ENCODE measurements at regions not wholly inside any gene's neighbourhood (a gene's known extent, or its start where the extent isn't known, plus 50 kb on each side); places are given as distances from the start of the nearest gene placed in this dataset.
"Not testable (repeated sequence)": the region's sequence is repeated elsewhere in the genome, so short reads cannot be mapped to it uniquely, and the experiment has no call there.

DNA sequence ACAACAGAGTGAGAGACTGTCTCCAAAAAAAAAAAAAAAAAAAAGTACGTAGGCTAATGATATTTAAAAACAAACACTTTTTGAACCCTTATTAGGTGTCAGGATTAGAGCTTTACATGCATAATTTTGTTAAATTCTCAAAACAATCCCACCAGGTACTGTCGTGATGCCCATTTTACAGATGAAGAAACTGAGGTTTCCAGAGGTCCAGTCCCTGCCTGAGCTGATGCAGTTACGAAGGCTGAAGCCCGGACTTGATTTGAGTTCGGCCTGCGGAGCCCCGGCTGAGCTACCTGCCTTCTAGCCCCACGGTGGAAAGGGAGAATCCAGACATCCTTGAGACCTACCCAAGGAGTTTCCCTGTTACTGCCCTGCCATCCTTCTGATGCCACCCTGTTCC is 137.5 kb upstream of the EEF2KMT start:
- no peak for TF ChIP-seq CTCF (conservative IDR thresholded peaks at IDR 0.05; ENCODE audit: low read depth)
- no peak overlapping the region for H3K27ac ChIP-seq
- no peak for DNase-seq (ENCODE audit: low spot score)
- ChIA-PET CTCF (interaction anchor here (0.6 kb wide), 1 partner anchor 522 kb away, joined by 4 read pairs; no protein-coding TSS in a partner anchor), POLR2A (ENCODE audit: low non-redundant PET) (no interaction called here)

DNA sequence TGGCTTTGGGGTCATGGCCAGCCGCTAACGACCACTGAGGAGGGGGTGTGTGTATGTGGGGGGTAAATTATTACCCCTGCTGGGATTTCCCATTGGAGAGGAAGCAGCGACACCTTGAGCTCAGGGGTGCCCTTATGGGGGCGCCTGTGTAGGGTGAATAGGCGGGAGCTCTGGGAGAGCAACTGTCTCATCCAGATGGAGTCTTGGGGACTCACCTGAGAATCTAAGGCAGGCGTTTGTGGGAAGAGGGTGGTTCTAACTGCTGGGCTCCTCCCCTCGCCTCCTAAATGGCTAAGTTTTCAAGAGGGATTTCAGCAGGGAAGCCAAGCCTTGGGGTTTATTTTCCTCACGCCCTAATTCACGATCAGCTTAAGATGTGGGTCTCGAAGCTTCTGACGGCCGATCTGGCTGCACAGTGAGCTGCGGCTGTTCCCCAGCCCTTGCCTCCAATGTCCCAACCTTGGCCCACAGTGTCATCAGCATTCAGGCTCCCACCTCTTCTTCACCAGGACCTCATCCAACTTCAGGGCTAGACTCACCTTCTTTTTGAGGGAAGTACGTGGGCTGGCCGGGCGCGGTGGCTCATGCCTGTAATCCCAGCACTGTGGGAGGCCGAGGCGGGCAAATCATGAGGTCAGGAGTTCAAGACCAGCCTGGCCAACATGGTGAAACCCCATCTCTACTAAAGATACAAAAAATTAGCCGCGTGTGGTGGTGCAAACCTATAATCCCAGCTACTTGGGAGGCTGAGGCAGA is 136.9 kb upstream of the EEF2KMT start:
- ChIA-PET CTCF (interaction anchor here (0.6 kb wide), 1 partner anchor 522 kb away, joined by 4 read pairs; no protein-coding TSS in a partner anchor), POLR2A (ENCODE audit: low non-redundant PET) (no interaction called here)
- H3K27ac ChIP-seq = no peak overlapping the region
- DNase-seq (ENCODE audit: low spot score) = no peak
- no peak for TF ChIP-seq CTCF (conservative IDR thresholded peaks at IDR 0.05; ENCODE audit: low read depth)

GRCh38 chr16:5231246-5231759 is 133.7 kb upstream of the EEF2KMT start:
- POLR2A ChIA-PET (ENCODE audit: low non-redundant PET) = no interaction called here
- DNase-seq (ENCODE audit: low spot score) = no peak
- no peak for TF ChIP-seq CTCF (conservative IDR thresholded peaks at IDR 0.05; ENCODE audit: low read depth)
- no peak overlapping the region for H3K27ac ChIP-seq
- CTCF ChIA-PET = no interaction called here

DNA sequence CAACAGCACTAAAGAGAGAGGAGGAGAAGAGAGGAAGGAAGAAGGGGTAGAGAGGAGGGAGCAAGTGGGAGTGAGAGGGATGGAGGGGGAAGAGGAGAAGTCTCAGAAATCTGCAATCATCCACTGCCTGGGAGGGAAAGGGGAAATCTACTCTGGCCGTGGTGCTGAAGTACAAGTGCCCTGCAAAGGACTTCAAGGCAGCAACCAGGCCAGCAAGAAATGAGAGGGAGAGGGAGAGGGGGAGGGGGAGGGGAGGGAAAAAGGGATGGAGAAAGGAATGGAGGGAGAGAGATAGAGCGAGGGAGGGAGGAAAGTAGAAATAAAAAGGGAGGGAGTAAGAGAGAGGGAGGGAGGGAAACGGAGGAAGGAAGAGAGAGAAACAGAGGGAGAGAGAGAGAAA is 130.8 kb upstream of the EEF2KMT start:
- POLR2A ChIA-PET (ENCODE audit: low non-redundant PET) = no interaction called here
- CTCF ChIA-PET = no interaction called here
- TF ChIP-seq CTCF (conservative IDR thresholded peaks at IDR 0.05; ENCODE audit: low read depth) = no peak
- DNase-seq (ENCODE audit: low spot score) = no peak
- H3K27ac ChIP-seq = no peak overlapping the region

DNA sequence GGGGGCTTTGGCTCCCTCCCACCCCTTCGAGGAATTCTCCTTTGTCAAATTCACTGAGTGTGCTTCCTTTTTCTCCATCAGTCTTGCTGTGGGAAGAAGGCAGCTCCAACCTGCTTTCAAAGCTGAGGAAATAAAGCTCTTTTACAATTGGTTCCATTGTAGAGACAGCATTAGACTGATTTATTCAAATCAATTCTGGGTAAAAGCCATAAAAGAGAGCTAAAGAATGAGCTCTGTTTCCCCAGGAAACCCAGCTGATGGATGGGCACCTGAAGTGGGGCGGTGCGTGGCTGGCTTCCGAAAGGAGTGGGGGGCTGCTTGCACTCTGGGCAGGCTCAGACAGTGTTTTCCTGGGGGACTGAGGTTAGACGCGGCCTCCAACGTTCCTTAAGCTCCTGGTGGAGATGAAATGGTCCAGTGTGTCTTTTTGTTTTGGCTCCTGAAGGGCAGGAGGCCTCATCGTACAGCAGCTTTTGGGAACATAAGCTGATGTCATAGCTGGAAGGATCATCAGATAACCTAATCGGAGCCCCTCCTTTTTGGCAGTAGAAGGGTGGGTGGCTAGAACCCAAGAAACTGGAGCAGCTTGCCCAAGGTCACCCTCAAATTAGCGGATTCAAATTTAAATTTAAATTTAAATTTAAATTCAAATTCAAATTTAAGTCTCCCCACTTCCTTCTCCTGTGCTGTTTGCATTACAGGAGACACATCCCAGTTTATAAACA is 128.5 kb upstream of the EEF2KMT start:
- ChIA-PET POLR2A (ENCODE audit: low non-redundant PET) (no interaction called here), CTCF (no interaction called here)
- H3K27ac ChIP-seq = no peak overlapping the region
- TF ChIP-seq CTCF (conservative IDR thresholded peaks at IDR 0.05; ENCODE audit: low read depth) = no peak
- no peak for DNase-seq (ENCODE audit: low spot score)

- no peak for DNase-seq (ENCODE audit: low spot score)
- H3K27ac ChIP-seq = no peak overlapping the region
- ChIA-PET POLR2A (ENCODE audit: low non-redundant PET) (no interaction called here), CTCF (no interaction called here)
- TF ChIP-seq CTCF (conservative IDR thresholded peaks at IDR 0.05; ENCODE audit: low read depth) = no peak
Observed at GRCh38 chr16:5222761-5223160, 125.2 kb upstream of the EEF2KMT start.

- DNase-seq (ENCODE audit: low spot score); H3K27ac ChIP-seq; POLR2A ChIA-PET (ENCODE audit: low non-redundant PET); CTCF ChIA-PET: not testable (repeated sequence)
Observed at GRCh38 chr16:5221831-5222230, 124.2 kb upstream of the EEF2KMT start.

Data from RWPE1 (cell line).